ENCODE measurements at regions not wholly inside any gene's neighbourhood (a gene's known extent, or its start where the extent isn't known, plus 50 kb on each side); places are given as distances from the start of the nearest gene placed in this dataset.
A peak's percentile ranks its signal among the peaks of the same experiment; 100 is the strongest.

DNA sequence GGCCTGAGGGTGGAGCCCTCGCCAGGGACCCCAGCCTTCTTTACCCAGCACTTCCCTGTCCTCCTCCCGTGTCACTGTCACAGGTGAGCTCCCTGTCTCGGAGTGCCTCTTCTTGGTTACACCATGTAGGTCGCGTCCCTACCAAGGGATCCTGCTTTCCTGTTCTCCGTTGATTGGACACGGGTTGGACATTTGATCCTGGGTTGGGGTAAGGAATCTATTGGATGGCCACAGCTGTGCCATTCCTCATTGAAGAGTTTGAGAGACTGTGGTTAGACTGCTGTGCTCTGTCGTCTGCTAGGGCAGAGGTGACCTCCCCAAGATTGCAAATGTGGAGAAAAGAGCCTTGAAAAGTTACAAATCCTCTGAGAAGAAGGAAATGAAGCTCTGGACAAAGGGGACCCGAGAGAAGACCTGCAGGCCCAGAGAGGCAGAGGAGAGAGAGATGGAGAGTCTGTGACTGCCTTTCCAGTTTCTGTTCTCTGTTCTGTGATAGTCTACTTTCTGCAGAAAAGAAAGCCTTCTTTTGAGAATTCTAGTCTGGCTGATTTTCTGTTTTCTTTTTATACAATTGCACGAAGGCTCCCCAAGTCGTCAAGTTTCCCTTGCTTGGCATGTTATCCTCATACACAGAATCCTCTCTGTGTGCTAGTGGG lies 325.7 kb upstream of the RGMA start:
- H3K9ac ChIP-seq (ENCODE audit: low read depth in 1 of 3, low read length in 3 of 3): no peak overlapping the region

DNA sequence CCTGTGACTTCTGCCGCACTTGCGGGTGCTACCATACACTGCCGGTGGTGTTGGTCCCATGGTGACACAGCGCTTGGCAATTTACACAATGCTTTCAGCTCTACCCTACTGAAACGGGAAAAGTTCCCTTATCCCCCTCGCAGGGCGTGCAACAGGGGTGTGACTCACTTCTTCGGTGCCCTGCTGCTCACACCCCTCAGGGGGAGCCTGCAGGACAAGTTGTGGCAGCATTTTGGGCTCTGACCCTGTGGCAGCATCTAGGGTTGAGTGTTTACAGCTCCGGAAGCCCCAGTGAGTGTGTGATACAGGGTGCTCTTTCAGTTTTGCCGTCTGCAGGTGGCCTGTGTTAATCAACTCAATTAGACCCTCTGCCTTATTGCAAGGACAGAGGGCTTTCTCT lies 324.7 kb upstream of the RGMA start:
- Histone ChIP-seq H3K4me1 (ENCODE audit: control insufficient read depth in 3 of 3, insufficient read depth in 3 of 3, low read length in 3 of 3) (peaks cover 0 to 2% (median 0%) of the 10 kb centered on the region in 3 donors), H3K9me3 (ENCODE audit: control insufficient read depth in 3 of 3, low read length in 3 of 3) (no peaks in the 10 kb centered on the region), H3K36me3 (ENCODE audit: control insufficient read depth in 3 of 3, insufficient read depth in 3 of 3, low read length in 3 of 3) (no peaks in the 10 kb centered on the region), H3K9ac (ENCODE audit: low read depth in 1 of 3, low read length in 3 of 3) (no peak overlapping the region), H3K4me3 (ENCODE audit: low read length in 3 of 3) (no peak overlapping the region), H3K27me3 (ENCODE audit: control insufficient read depth in 3 of 3, insufficient read depth in 3 of 3, low read length in 3 of 3) (no peaks in the 10 kb centered on the region), H3K27ac (ENCODE audit: low read depth, low read length) (no peak overlapping the region)

More for the DNA sequence above, 325.7 kb upstream of the RGMA start:
- no peak overlapping the region for H3K27ac ChIP-seq (ENCODE audit: low read depth, low read length)
- H3K27me3 ChIP-seq (ENCODE audit: control insufficient read depth in 3 of 3, insufficient read depth in 3 of 3, low read length in 3 of 3): no peaks in the 10 kb centered on the region
- H3K36me3 ChIP-seq (ENCODE audit: control insufficient read depth in 3 of 3, insufficient read depth in 3 of 3, low read length in 3 of 3): no peaks in the 10 kb centered on the region
- H3K9me3 ChIP-seq (ENCODE audit: control insufficient read depth in 3 of 3, low read length in 3 of 3): no peaks in the 10 kb centered on the region
- H3K4me3 ChIP-seq (ENCODE audit: low read length in 3 of 3): no peak overlapping the region
- peaks cover 0 to 2% (median 0%) of the 10 kb centered on the region in 3 donors for H3K4me1 ChIP-seq (ENCODE audit: control insufficient read depth in 3 of 3, insufficient read depth in 3 of 3, low read length in 3 of 3)

DNA sequence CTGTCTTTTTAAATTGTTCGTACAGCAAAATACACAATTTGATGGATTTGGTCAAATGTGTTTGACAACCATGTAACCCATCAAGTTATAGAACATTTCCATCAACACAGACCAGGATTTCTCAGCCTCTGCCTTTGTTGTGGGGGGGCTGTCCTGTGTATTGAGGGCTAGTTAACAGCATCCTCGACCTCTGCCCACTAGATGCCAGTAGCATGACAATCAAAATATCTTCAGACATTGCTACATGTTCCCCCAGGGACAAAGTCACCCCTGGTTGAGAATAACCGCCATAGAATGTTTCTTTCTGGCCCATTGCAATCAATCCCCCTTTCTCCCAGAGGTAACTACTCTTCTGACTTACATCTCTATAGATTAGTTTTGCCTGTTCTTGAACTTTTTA lies 310.1 kb upstream of the RGMA start:
- H3K4me3 ChIP-seq (ENCODE audit: low read length in 3 of 3): no peak overlapping the region
- no peak overlapping the region for H3K9ac ChIP-seq (ENCODE audit: low read depth in 1 of 3, low read length in 3 of 3)

DNA sequence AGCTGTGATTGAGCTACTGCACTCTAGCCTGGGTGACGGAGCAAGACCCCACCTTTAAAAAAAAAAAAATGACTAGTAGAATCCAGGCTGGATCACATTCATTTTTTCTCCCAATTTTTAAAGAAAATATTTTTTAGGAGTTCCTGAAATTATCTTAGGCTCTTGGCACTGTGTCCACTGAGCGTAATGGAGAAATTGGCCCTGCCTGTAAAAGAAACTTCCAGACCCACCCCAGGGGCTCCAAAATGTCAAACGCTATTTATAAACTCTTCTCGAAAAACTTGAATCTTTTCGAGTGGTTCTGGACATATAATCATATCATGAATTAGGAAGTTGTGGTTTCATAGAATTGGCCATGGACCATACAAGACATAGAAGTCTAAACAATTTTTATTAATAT lies 300.2 kb upstream of the RGMA start:
- H3K27ac ChIP-seq (ENCODE audit: low read depth, low read length): no peak overlapping the region

More for the DNA sequence above, 310.1 kb upstream of the RGMA start:
- Histone ChIP-seq H3K27ac (ENCODE audit: low read depth, low read length) (no peak overlapping the region), H3K36me3 (ENCODE audit: control insufficient read depth in 3 of 3, insufficient read depth in 3 of 3, low read length in 3 of 3) (no peaks in the 10 kb centered on the region), H3K4me1 (ENCODE audit: control insufficient read depth in 3 of 3, insufficient read depth in 3 of 3, low read length in 3 of 3) (no peaks in the 10 kb centered on the region), H3K9me3 (ENCODE audit: control insufficient read depth in 3 of 3, low read length in 3 of 3) (no peaks in the 10 kb centered on the region), H3K27me3 (ENCODE audit: control insufficient read depth in 3 of 3, insufficient read depth in 3 of 3, low read length in 3 of 3) (no peaks in the 10 kb centered on the region)

DNA sequence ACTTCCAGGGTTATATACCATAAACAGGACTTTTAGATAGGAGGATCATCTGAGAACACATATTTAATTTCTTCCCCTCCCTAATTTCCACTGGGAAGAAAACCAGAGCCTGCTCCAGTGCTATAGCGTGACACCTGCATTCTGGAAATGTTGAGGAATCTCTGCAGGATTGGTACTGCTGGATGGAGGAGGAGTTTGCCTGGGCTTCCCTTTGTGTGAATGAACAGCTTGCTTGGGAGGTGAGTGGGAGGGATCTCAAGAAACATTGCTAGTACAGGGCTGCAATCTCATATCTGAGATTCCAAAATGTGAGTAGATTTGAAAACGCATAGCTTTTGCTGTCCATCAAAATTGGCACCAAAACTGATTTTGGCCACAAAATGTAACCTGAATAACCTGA lies 295.9 kb upstream of the RGMA start:
- H3K9me3 ChIP-seq (ENCODE audit: control insufficient read depth in 3 of 3, low read length in 3 of 3): no peaks in the 10 kb centered on the region
- no peak overlapping the region for H3K9ac ChIP-seq (ENCODE audit: low read depth in 1 of 3, low read length in 3 of 3)
- H3K4me3 ChIP-seq (ENCODE audit: low read length in 3 of 3): no peak overlapping the region
- H3K27me3 ChIP-seq (ENCODE audit: control insufficient read depth in 3 of 3, insufficient read depth in 3 of 3, low read length in 3 of 3): no peaks in the 10 kb centered on the region
- H3K27ac ChIP-seq (ENCODE audit: low read depth, low read length): no peak overlapping the region
- H3K36me3 ChIP-seq (ENCODE audit: control insufficient read depth in 3 of 3, insufficient read depth in 3 of 3, low read length in 3 of 3): no peaks in the 10 kb centered on the region
- H3K4me1 ChIP-seq (ENCODE audit: control insufficient read depth in 3 of 3, insufficient read depth in 3 of 3, low read length in 3 of 3): no peaks in the 10 kb centered on the region

More for the DNA sequence above, 300.2 kb upstream of the RGMA start:
- Histone ChIP-seq H3K27me3 (ENCODE audit: control insufficient read depth in 3 of 3, insufficient read depth in 3 of 3, low read length in 3 of 3) (no peaks in the 10 kb centered on the region), H3K4me1 (ENCODE audit: control insufficient read depth in 3 of 3, insufficient read depth in 3 of 3, low read length in 3 of 3) (no peaks in the 10 kb centered on the region), H3K9me3 (ENCODE audit: control insufficient read depth in 3 of 3, low read length in 3 of 3) (no peaks in the 10 kb centered on the region), H3K9ac (ENCODE audit: low read depth in 1 of 3, low read length in 3 of 3) (no peak overlapping the region), H3K4me3 (ENCODE audit: low read length in 3 of 3) (no peak overlapping the region), H3K36me3 (ENCODE audit: control insufficient read depth in 3 of 3, insufficient read depth in 3 of 3, low read length in 3 of 3) (no peaks in the 10 kb centered on the region)

DNA sequence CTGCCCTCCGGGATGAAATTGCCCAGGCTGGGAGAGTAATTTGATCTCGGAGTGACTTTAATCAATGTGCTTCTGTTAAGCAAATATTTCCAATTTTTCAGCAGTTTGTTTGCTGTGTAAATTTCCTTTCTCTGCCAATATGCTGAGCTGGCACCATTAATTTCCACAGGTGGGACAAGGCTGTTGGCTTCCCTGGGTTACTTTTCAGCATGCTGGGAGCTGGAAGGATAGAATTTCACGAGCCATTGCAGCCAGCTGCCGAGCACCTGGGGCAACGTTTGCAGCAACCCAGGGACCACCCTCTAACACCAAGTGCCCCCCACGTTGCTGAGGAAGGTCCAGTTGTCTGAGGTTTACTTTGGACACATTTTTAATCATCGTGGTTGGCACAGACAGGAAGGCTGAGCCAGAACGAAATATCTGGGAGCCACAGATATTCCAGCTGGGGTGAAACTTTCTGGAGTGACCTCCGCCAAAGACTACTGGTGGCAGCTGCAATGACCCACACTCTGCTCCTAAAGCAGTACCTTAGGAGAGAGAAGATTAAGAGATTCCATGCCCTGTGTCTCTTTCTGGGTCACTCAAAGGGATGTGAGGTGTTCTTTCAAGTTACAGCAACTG lies 293.3 kb upstream of the RGMA start:
- H3K9me3 ChIP-seq (ENCODE audit: control insufficient read depth in 3 of 3, low read length in 3 of 3): no peaks in the 10 kb centered on the region
- H3K27ac ChIP-seq (ENCODE audit: low read depth, low read length): no peak overlapping the region
- H3K36me3 ChIP-seq (ENCODE audit: control insufficient read depth in 3 of 3, insufficient read depth in 3 of 3, low read length in 3 of 3): no peaks in the 10 kb centered on the region
- H3K27me3 ChIP-seq (ENCODE audit: control insufficient read depth in 3 of 3, insufficient read depth in 3 of 3, low read length in 3 of 3): no peaks in the 10 kb centered on the region
- H3K4me3 ChIP-seq (ENCODE audit: low read length in 3 of 3): no peak overlapping the region
- peak overlapping the region in 1 of 3 donors; percentile 21 for H3K9ac ChIP-seq (ENCODE audit: low read depth in 1 of 3, low read length in 3 of 3)
- H3K4me1 ChIP-seq (ENCODE audit: control insufficient read depth in 3 of 3, insufficient read depth in 3 of 3, low read length in 3 of 3): no peaks in the 10 kb centered on the region

DNA sequence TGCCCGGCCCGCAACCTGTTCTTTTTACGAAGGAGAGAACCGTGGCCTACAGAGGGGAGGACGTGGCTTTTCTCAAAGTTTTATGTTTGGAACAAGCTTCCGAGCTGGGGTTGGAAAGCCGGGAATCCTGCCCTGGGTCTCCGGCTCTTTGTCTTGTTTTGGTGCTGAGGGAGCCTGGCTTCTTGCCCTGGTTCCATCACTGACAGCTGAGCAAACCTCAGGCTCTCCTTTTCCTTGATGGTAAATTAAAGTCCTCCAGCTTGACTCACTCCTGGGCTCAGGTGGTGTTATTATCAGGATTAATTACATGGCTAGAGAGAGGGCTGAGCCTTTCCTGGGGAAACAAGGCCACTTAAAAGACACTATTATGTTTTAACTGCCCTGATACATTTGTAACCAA lies 289.5 kb upstream of the RGMA start:
- Histone ChIP-seq H3K27me3 (ENCODE audit: control insufficient read depth in 3 of 3, insufficient read depth in 3 of 3, low read length in 3 of 3) (no peaks in the 10 kb centered on the region), H3K4me1 (ENCODE audit: control insufficient read depth in 3 of 3, insufficient read depth in 3 of 3, low read length in 3 of 3) (no peaks in the 10 kb centered on the region), H3K36me3 (ENCODE audit: control insufficient read depth in 3 of 3, insufficient read depth in 3 of 3, low read length in 3 of 3) (no peaks in the 10 kb centered on the region), H3K9ac (ENCODE audit: low read depth in 1 of 3, low read length in 3 of 3) (no peak overlapping the region), H3K27ac (ENCODE audit: low read depth, low read length) (no peak overlapping the region), H3K9me3 (ENCODE audit: control insufficient read depth in 3 of 3, low read length in 3 of 3) (no peaks in the 10 kb centered on the region), H3K4me3 (ENCODE audit: low read length in 3 of 3) (no peak overlapping the region)

DNA sequence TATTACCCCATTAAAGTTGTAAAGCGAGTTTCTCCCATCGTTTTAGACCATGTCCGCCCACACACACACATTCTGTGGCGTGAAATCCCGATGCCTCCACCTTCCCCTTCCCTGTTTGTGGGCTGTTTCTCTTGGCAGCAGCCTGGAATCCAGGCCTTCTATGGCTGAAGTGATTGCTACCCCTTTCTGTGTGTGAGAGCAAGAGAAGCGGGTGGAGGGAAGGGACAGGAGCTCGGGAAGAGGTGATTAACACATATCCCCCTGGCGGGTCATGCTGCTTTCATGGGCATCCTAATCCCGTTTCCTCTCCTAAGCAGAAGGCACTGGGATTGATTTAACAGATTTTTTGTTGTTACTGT lies 283.8 kb upstream of the RGMA start:
- H3K4me1 ChIP-seq (ENCODE audit: control insufficient read depth in 3 of 3, insufficient read depth in 3 of 3, low read length in 3 of 3): no peaks in the 10 kb centered on the region
- no peaks in the 10 kb centered on the region for H3K36me3 ChIP-seq (ENCODE audit: control insufficient read depth in 3 of 3, insufficient read depth in 3 of 3, low read length in 3 of 3)
- H3K4me3 ChIP-seq (ENCODE audit: low read length in 3 of 3): no peak overlapping the region
- peaks cover 0 to 4% (median 3%) of the 10 kb centered on the region in 3 donors for H3K27me3 ChIP-seq (ENCODE audit: control insufficient read depth in 3 of 3, insufficient read depth in 3 of 3, low read length in 3 of 3)
- no peak overlapping the region for H3K9ac ChIP-seq (ENCODE audit: low read depth in 1 of 3, low read length in 3 of 3)
- H3K27ac ChIP-seq (ENCODE audit: low read depth, low read length): no peak overlapping the region
- H3K9me3 ChIP-seq (ENCODE audit: control insufficient read depth in 3 of 3, low read length in 3 of 3): no peaks in the 10 kb centered on the region

DNA sequence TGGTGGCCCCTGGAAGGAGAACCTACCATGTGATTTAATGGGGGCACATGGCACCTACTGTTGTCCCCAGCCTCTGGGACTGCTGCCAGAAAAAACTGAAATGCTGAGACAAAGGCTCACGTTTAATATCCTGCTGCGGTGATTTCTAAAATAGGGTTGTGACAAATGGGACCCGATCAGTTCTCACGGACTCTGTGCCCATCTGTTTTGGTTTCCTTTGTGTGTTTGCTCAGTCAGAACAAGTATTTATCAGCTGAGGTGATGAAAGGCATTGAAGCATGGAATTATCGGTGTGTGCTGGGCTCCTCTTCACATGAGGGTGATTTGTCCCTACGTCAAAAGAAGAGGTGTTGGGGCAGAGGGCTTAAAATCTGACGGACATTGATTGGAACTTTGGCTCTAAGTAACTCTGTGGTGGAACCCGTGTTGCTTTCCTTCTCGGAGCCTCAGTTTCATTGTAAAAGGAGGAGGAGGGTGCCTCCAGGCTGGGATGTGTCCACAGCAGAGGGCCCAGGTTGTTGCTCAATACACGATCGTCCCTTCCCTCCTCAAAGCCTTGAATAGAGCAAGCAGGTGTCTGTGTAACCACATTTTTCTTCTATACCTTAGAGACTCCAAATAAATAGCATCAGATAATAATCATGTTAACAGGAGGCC lies 283.3 kb upstream of the RGMA start:
- H3K27me3 ChIP-seq (ENCODE audit: control insufficient read depth in 3 of 3, insufficient read depth in 3 of 3, low read length in 3 of 3): peaks cover 0 to 4% (median 3%) of the 10 kb centered on the region in 3 donors
- no peaks in the 10 kb centered on the region for H3K4me1 ChIP-seq (ENCODE audit: control insufficient read depth in 3 of 3, insufficient read depth in 3 of 3, low read length in 3 of 3)

DNA sequence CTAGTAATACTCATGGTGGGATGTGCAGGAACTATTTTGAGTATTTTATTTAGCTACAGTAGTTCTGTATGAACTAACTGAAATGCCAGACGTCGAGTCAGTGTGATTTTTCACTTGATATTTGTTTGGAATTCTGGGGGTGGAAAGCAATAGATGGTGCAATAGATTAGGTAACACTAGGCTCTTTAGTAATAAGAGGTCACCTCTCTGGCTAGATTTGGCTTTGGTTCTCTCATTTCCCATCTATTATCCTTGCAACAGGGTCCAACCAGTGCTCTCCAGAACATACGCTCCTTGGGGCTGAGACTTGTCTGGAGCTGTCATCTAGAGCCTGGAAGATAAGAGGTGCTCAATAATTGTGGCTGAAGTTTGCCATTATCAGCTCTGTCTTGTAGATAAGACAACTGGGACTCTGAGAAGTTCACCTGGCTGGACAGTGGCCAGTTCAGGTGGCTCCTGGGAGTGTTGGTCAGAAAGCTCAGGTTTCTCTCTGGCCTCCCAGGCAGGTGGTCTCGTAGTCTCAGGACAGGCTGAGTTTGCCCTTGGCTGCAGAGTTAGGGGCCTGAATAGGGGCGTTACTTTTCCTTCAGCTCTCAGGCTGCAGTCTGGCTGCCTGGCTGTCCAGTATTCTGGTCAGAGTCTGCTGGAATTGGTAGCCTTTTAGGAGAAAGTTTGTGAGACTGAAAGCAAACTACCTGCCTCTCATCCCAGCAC lies 277.5 kb upstream of the RGMA start:
- H3K27me3 ChIP-seq (ENCODE audit: control insufficient read depth in 3 of 3, insufficient read depth in 3 of 3, low read length in 3 of 3): peaks cover 0 to 3% (median 0%) of the 10 kb centered on the region in 3 donors

More for the DNA sequence above, 283.3 kb upstream of the RGMA start:
- H3K9ac ChIP-seq (ENCODE audit: low read depth in 1 of 3, low read length in 3 of 3): no peak overlapping the region
- H3K9me3 ChIP-seq (ENCODE audit: control insufficient read depth in 3 of 3, low read length in 3 of 3): no peaks in the 10 kb centered on the region
- H3K36me3 ChIP-seq (ENCODE audit: control insufficient read depth in 3 of 3, insufficient read depth in 3 of 3, low read length in 3 of 3): no peaks in the 10 kb centered on the region
- no peak overlapping the region for H3K27ac ChIP-seq (ENCODE audit: low read depth, low read length)
- H3K4me3 ChIP-seq (ENCODE audit: low read length in 3 of 3): no peak overlapping the region

More for the DNA sequence above, 277.5 kb upstream of the RGMA start:
- no peak overlapping the region for H3K4me3 ChIP-seq (ENCODE audit: low read length in 3 of 3)
- no peaks in the 10 kb centered on the region for H3K4me1 ChIP-seq (ENCODE audit: control insufficient read depth in 3 of 3, insufficient read depth in 3 of 3, low read length in 3 of 3)
- H3K9me3 ChIP-seq (ENCODE audit: control insufficient read depth in 3 of 3, low read length in 3 of 3): no peaks in the 10 kb centered on the region
- no peak overlapping the region for H3K9ac ChIP-seq (ENCODE audit: low read depth in 1 of 3, low read length in 3 of 3)
- H3K27ac ChIP-seq (ENCODE audit: low read depth, low read length): no peak overlapping the region
- H3K36me3 ChIP-seq (ENCODE audit: control insufficient read depth in 3 of 3, insufficient read depth in 3 of 3, low read length in 3 of 3): no peaks in the 10 kb centered on the region

Data from skeletal muscle tissue (tissue), 3 donors.